ENCODE measurements at regions not wholly inside any gene's neighbourhood (a gene's known extent, or its start where the extent isn't known, plus 50 kb on each side); places are given as distances from the start of the nearest gene placed in this dataset.

GRCh38 chr4:36767596-36767995 is 476.9 kb upstream of the NWD2 start:
- H3K27ac ChIP-seq, result no peak overlapping the region
- WGBS (ENCODE audit: low lambda C conversion rate, missing lambda C conversion rate), result 96% methylated on average over 1 of the region's 1 CpG
- TF ChIP-seq CTCF (IDR thresholded peaks at IDR 0.05; ENCODE audit: poor library complexity) (no peak), EZH2phosphoT487 (IDR thresholded peaks at IDR 0.05; ENCODE audit: low read depth, severe bottlenecking, unreplicated experiment) (no peak), EZH2 (IDR thresholded peaks at IDR 0.05; ENCODE audit: borderline replicate concordance) (no peak)
- no peaks in the 10 kb centered on the region for H3K27me3 ChIP-seq
- no peaks in the 10 kb centered on the region for H4K20me1 ChIP-seq (ENCODE audit: insufficient read depth, poor library complexity, severe bottlenecking)
- H3K9me3 ChIP-seq (ENCODE audit: low read depth), result no peaks in the 10 kb centered on the region
- no peaks in the 10 kb centered on the region for H3K79me2 ChIP-seq
- H3K4me1 ChIP-seq (ENCODE audit: insufficient read depth), result no peaks in the 10 kb centered on the region
- no peak overlapping the region for H2AFZ ChIP-seq
- H3K4me3 ChIP-seq, result no peak overlapping the region
- no peak for DNase-seq (ENCODE audit: low spot score)
- H3K9me2 ChIP-seq (replicated peaks; ENCODE audit: insufficient read depth), result no peaks in the 10 kb centered on the region
- H3K4me2 ChIP-seq, result no peak overlapping the region
- H3K36me3 ChIP-seq (replicated peaks; ENCODE audit: insufficient read depth, low read depth), result no peaks in the 10 kb centered on the region

- no peaks in the 10 kb centered on the region for H3K9me2 ChIP-seq (replicated peaks; ENCODE audit: insufficient read depth)
- no peak overlapping the region for H3K4me3 ChIP-seq
- no peaks in the 10 kb centered on the region for H3K79me2 ChIP-seq
- H3K27me3 ChIP-seq, result no peaks in the 10 kb centered on the region
- WGBS (ENCODE audit: low lambda C conversion rate, missing lambda C conversion rate), result 77% methylated on average over 2 of the region's 2 CpGs
- H4K20me1 ChIP-seq (ENCODE audit: insufficient read depth, poor library complexity, severe bottlenecking), result no peaks in the 10 kb centered on the region
- H2AFZ ChIP-seq, result no peak overlapping the region
- H3K27ac ChIP-seq, result no peak overlapping the region
- no peaks in the 10 kb centered on the region for H3K9me3 ChIP-seq (ENCODE audit: low read depth)
- TF ChIP-seq EZH2phosphoT487 (IDR thresholded peaks at IDR 0.05; ENCODE audit: low read depth, severe bottlenecking, unreplicated experiment) (no peak), CTCF (IDR thresholded peaks at IDR 0.05; ENCODE audit: poor library complexity) (no peak), EZH2 (IDR thresholded peaks at IDR 0.05; ENCODE audit: borderline replicate concordance) (no peak)
- no peak for DNase-seq (ENCODE audit: low spot score)
- no peaks in the 10 kb centered on the region for H3K4me1 ChIP-seq (ENCODE audit: insufficient read depth)
- no peaks in the 10 kb centered on the region for H3K36me3 ChIP-seq (replicated peaks; ENCODE audit: insufficient read depth, low read depth)
- no peak overlapping the region for H3K4me2 ChIP-seq
These were observed 473.0 kb upstream of the NWD2 start for GRCh38 chr4:36771411-36772153.

GRCh38 chr4:36772154-36772516 is 472.4 kb upstream of the NWD2 start:
- no peak overlapping the region for H3K4me3 ChIP-seq
- H3K27ac ChIP-seq, result no peak overlapping the region
- no peak overlapping the region for H3K4me2 ChIP-seq
- no peaks in the 10 kb centered on the region for H4K20me1 ChIP-seq (ENCODE audit: insufficient read depth, poor library complexity, severe bottlenecking)
- no peaks in the 10 kb centered on the region for H3K9me3 ChIP-seq (ENCODE audit: low read depth)
- H3K4me1 ChIP-seq (ENCODE audit: insufficient read depth), result no peaks in the 10 kb centered on the region
- H2AFZ ChIP-seq, result no peak overlapping the region
- no peak for DNase-seq (ENCODE audit: low spot score)
- TF ChIP-seq EZH2phosphoT487 (IDR thresholded peaks at IDR 0.05; ENCODE audit: low read depth, severe bottlenecking, unreplicated experiment), result no peak
- no peak for TF ChIP-seq CTCF (IDR thresholded peaks at IDR 0.05; ENCODE audit: poor library complexity)
- TF ChIP-seq EZH2 (IDR thresholded peaks at IDR 0.05; ENCODE audit: borderline replicate concordance), result no peak
- no peaks in the 10 kb centered on the region for H3K9me2 ChIP-seq (replicated peaks; ENCODE audit: insufficient read depth)
- no peaks in the 10 kb centered on the region for H3K27me3 ChIP-seq
- H3K36me3 ChIP-seq (replicated peaks; ENCODE audit: insufficient read depth, low read depth), result no peaks in the 10 kb centered on the region
- no peaks in the 10 kb centered on the region for H3K79me2 ChIP-seq

Data from hepatocyte (in vitro differentiated cells).